ENCODE measurements at regions not wholly inside any gene's neighbourhood (a gene's known extent, or its start where the extent isn't known, plus 50 kb on each side); places are given as distances from the start of the nearest gene placed in this dataset.

- TF ChIP-seq CTCF (conservative IDR thresholded peaks at IDR 0.05) (no peak), ZFX (IDR thresholded peaks at IDR 0.05) (no peak)
These were observed 1160.9 kb upstream of the PCDH7 start for GRCh38 chr4:29559286-29559685.

All from C4-2B (cell line).